Hepatocyte (in vitro differentiated cells): ENCODE measurements at regions not wholly inside any gene's neighbourhood (a gene's known extent, or its start where the extent isn't known, plus 50 kb on each side); places are given as distances from the start of the nearest gene placed in this dataset.

Experiments used
- CTCF ChIP-seq: fragments of 200-600 bp; sonication (generic); IDR thresholded peaks from 2 replicates; pipeline ENCODE4 v1.5.1; 2016; ENCODE audit warnings: antibody characterized with exemption, mild to moderate bottlenecking; ENCODE audit not compliant: poor library complexity
- EZH2 ChIP-seq: fragments of 200-600 bp; sonication (generic); IDR thresholded peaks from 2 replicates; pipeline ENCODE4 v1.6.1; 2016; ENCODE audit warnings: antibody characterized with exemption, mild to moderate bottlenecking, borderline replicate concordance

GRCh38 chr2:64850642-64851041 is 138.6 kb upstream of the SLC1A4 start:
- TF ChIP-seq CTCF: no peak
- no peak for TF ChIP-seq EZH2
